HEK293 (cell line): ENCODE measurements at regions not wholly inside any gene's neighbourhood (a gene's known extent, or its start where the extent isn't known, plus 50 kb on each side); places are given as distances from the start of the nearest gene placed in this dataset.

Experiments used
- CTCF ChIA-PET: fragments of 350-600 bp; formaldehyde crosslinking; extraction: SDS; loops from one replicate; lab custom pipeline; 2021; ENCODE audit warnings: antibody characterized with exemption; lab: Yijun Ruan, JAX
- POLR2A ChIA-PET: fragments of 300-600 bp; formaldehyde crosslinking; extraction: SDS; loops from one replicate; lab custom pipeline; 2020; ENCODE audit warnings: antibody characterized with exemption, inconsistent platforms; lab: Yijun Ruan, JAX
- H3K27ac ChIP-seq: fragments of 200-500 bp; sonication (Bioruptor generic); 2 replicates; pipeline ENCODE4 v1.5.1; 2014; ENCODE audit warnings: low read depth, low read length, control low read depth, inconsistent platforms; ENCODE audit errors: extremely low read depth
- H3K36me3 ChIP-seq, 2 experiments: fragments of 200-500 bp in 1 of 2; sonication (Bioruptor generic) in 1 of 2; 1 replicate in 1 of 2; 2 replicates in 1 of 2; pipeline ENCODE4 v1.5.1; 2014 to 2017; ENCODE audit warnings: inconsistent platforms in 2 of 2, low read length in 2 of 2; ENCODE audit not compliant: control insufficient read depth in 2 of 2, insufficient read depth in 1 of 2
- H3K4me1 ChIP-seq: fragments of 200-500 bp; sonication (Bioruptor generic); 2 replicates; pipeline ENCODE4 v1.5.1; 2014; ENCODE audit warnings: mild to moderate bottlenecking, low read length, inconsistent platforms; ENCODE audit not compliant: control insufficient read depth, insufficient read depth
- H3K4me3 ChIP-seq: 2 replicates; pipeline ENCODE4 v1.5.1; 2011; ENCODE audit warnings: low read depth, mild to moderate bottlenecking, control low read depth, low read length, moderate library complexity
- H3K9me3 ChIP-seq: fragments of 200-500 bp; sonication (Bioruptor generic); 2 replicates; pipeline ENCODE4 v1.5.1; 2014; ENCODE audit warnings: low read depth, low read length, inconsistent platforms; ENCODE audit not compliant: control insufficient read depth, insufficient read depth
- HOXA7 ChIP-seq: sonication (generic); formaldehyde crosslinking; IDR thresholded peaks from 2 replicates; pipeline ENCODE4 v1.8.1; 2022; ENCODE audit warnings: missing genetic modification reagents, borderline replicate concordance
- KLF1 ChIP-seq: fragments of 450-650 bp; formaldehyde crosslinking; IDR thresholded peaks from 2 replicates; pipeline ENCODE4 v1.5.1; 2016; ENCODE audit warnings: missing biosample characterization, missing genetic modification characterization
- SCRT1 ChIP-seq: fragments of 450-650 bp; formaldehyde crosslinking; IDR thresholded peaks from 2 replicates; pipeline ENCODE4 v1.5.1; 2016; ENCODE audit warnings: missing biosample characterization, missing genetic modification characterization, borderline replicate concordance
- SCRT2 ChIP-seq: fragments of 450-650 bp; formaldehyde crosslinking; IDR thresholded peaks from 2 replicates; pipeline ENCODE4 v1.5.1; 2016; ENCODE audit warnings: missing biosample characterization, missing genetic modification characterization
- ZBTB21 ChIP-seq: fragments of 450-650 bp; formaldehyde crosslinking; IDR thresholded peaks from 2 replicates; pipeline ENCODE4 v1.5.1; 2017; ENCODE audit warnings: missing biosample characterization, missing genetic modification characterization
- ZFP3 ChIP-seq: fragments of 450-650 bp; formaldehyde crosslinking; IDR thresholded peaks from 2 replicates; pipeline ENCODE4 v1.5.1; 2016; ENCODE audit warnings: low read depth, missing biosample characterization, missing genetic modification characterization
- ZNF148 ChIP-seq: fragments of 450-650 bp; formaldehyde crosslinking; IDR thresholded peaks from 2 replicates; pipeline ENCODE4 v1.5.0; 2017; ENCODE audit warnings: missing biosample characterization, missing genetic modification characterization, borderline replicate concordance
- ZNF239 ChIP-seq: fragments of 450-650 bp; formaldehyde crosslinking; IDR thresholded peaks from 2 replicates; pipeline ENCODE4 v1.5.1; 2016; ENCODE audit warnings: missing biosample characterization, missing genetic modification characterization
- ZNF24 ChIP-seq: fragments of 450-650 bp; formaldehyde crosslinking; IDR thresholded peaks from 2 replicates; pipeline ENCODE4 v1.5.1; 2016; ENCODE audit warnings: missing biosample characterization, missing genetic modification characterization
- ZNF518A ChIP-seq: fragments of 450-650 bp; formaldehyde crosslinking; conservative IDR thresholded peaks from 2 replicates; pipeline ENCODE4 v1.5.1; 2016; ENCODE audit warnings: low read depth, missing biosample characterization, missing genetic modification characterization
- ZNF549 ChIP-seq: fragments of 450-650 bp; IDR thresholded peaks from 2 replicates; pipeline ENCODE4 v1.5.1; 2018; ENCODE audit warnings: missing biosample characterization, missing genetic modification characterization, mild to moderate bottlenecking, inconsistent platforms, moderate library complexity
- ZNF560 ChIP-seq: fragments of 450-650 bp; formaldehyde crosslinking; IDR thresholded peaks from 2 replicates; pipeline ENCODE4 v1.5.1; 2017; ENCODE audit warnings: missing biosample characterization, missing genetic modification characterization, borderline replicate concordance
- ZNF561 ChIP-seq: fragments of 450-650 bp; IDR thresholded peaks from 2 replicates; pipeline ENCODE4 v1.5.1; 2018; ENCODE audit warnings: missing biosample characterization, missing genetic modification characterization, borderline replicate concordance
- ZNF664 ChIP-seq: fragments of 450-650 bp; formaldehyde crosslinking; IDR thresholded peaks from 2 replicates; pipeline ENCODE4 v1.5.1; 2016; ENCODE audit warnings: missing biosample characterization, missing genetic modification characterization
- ZNF785 ChIP-seq: fragments of 450-650 bp; formaldehyde crosslinking; IDR thresholded peaks from 2 replicates; pipeline ENCODE4 v1.5.1; 2016; ENCODE audit warnings: missing biosample characterization, missing genetic modification characterization
- ZNF792 ChIP-seq: fragments of 450-650 bp; formaldehyde crosslinking; IDR thresholded peaks from 2 replicates; pipeline ENCODE4 v1.5.1; 2016; ENCODE audit warnings: missing biosample characterization, missing genetic modification characterization
- ZSCAN4 ChIP-seq: fragments of 450-650 bp; formaldehyde crosslinking; IDR thresholded peaks from 2 replicates; pipeline ENCODE4 v1.5.1; 2017; ENCODE audit warnings: missing biosample characterization, missing genetic modification characterization
- TF ChIP-seq, protein P1 (sequence below): fragments of 450-650 bp; formaldehyde crosslinking; IDR thresholded peaks from 2 replicates; pipeline ENCODE4 v1.5.1; 2016; ENCODE audit warnings: missing biosample characterization, missing genetic modification characterization
- TF ChIP-seq, protein P2 (sequence below): fragments of 450-650 bp; formaldehyde crosslinking; IDR thresholded peaks from 2 replicates; pipeline ENCODE4 v1.5.1; 2016; ENCODE audit warnings: missing biosample characterization, missing genetic modification characterization, low read depth
- TF ChIP-seq, protein P3 (sequence below): fragments of 450-650 bp; formaldehyde crosslinking; IDR thresholded peaks from 2 replicates; pipeline ENCODE4 v1.5.1; 2016; ENCODE audit warnings: missing biosample characterization, missing genetic modification characterization

DNA sequence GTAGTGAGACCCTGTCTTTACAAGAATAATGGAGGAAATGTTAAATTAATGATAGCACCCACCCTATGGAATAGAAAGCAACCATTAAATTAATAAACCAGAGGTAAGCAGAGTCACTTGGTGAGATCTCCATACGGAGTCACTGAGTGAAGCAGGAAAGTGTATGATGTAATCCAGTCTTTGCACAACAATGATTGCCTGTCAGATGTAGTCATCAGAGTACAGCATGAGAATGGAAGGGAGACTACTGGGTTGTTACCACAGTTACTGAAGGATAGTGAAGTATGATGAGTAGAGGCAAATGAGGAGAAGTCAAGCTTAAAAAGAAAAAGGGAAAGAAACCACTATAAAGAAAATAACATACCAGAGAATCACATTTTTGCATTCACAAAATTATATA lies 371.9 kb upstream of the SHH start:
- Histone ChIP-seq H3K36me3 (no peaks in the 10 kb centered on the region), H3K4me3 (no peak overlapping the region), H3K4me1 (no peaks in the 10 kb centered on the region), H3K9me3 (no peaks in the 10 kb centered on the region), H3K27ac (no peak overlapping the region)
- POLR2A ChIA-PET = no interaction called here
- TF ChIP-seq KLF1 (tag by site-specific recombination) (no peak), ZBTB21 (tag by site-specific recombination) (peak; percentile 69), ZNF561 (tag by site-specific recombination) (no peak), HOXA7 (CRISPR knock-in tag) (no peak)
- TF ChIP-seq, protein P1, sequence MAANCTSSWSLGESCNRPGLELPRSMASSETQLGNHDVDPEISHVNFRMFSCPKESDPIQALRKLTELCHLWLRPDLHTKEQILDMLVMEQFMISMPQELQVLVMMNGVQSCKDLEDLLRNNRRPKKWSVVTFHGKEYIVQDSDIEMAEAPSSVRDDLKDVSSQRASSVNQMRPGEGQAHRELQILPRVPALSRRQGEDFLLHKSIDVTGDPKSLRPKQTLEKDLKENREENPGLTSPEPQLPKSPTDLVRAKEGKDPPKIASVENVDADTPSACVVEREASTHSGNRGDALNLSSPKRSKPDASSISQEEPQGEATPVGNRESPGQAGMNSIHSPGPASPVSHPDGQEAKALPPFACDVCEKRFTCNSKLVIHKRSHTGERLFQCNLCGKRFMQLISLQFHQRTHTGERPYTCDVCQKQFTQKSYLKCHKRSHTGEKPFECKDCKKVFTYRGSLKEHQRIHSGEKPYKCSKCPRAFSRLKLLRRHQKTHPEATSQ (tag by site-specific recombination) = no peak
- TF ChIP-seq, protein P2, sequence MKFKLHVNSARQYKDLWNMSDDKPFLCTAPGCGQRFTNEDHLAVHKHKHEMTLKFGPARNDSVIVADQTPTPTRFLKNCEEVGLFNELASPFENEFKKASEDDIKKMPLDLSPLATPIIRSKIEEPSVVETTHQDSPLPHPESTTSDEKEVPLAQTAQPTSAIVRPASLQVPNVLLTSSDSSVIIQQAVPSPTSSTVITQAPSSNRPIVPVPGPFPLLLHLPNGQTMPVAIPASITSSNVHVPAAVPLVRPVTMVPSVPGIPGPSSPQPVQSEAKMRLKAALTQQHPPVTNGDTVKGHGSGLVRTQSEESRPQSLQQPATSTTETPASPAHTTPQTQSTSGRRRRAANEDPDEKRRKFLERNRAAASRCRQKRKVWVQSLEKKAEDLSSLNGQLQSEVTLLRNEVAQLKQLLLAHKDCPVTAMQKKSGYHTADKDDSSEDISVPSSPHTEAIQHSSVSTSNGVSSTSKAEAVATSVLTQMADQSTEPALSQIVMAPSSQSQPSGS (tag by site-specific recombination) = peak; percentile 74
- CTCF ChIA-PET = interaction anchor here (0.6 kb wide), 1 partner anchor 541 kb away, joined by 3 read pairs; no protein-coding TSS in a partner anchor

DNA sequence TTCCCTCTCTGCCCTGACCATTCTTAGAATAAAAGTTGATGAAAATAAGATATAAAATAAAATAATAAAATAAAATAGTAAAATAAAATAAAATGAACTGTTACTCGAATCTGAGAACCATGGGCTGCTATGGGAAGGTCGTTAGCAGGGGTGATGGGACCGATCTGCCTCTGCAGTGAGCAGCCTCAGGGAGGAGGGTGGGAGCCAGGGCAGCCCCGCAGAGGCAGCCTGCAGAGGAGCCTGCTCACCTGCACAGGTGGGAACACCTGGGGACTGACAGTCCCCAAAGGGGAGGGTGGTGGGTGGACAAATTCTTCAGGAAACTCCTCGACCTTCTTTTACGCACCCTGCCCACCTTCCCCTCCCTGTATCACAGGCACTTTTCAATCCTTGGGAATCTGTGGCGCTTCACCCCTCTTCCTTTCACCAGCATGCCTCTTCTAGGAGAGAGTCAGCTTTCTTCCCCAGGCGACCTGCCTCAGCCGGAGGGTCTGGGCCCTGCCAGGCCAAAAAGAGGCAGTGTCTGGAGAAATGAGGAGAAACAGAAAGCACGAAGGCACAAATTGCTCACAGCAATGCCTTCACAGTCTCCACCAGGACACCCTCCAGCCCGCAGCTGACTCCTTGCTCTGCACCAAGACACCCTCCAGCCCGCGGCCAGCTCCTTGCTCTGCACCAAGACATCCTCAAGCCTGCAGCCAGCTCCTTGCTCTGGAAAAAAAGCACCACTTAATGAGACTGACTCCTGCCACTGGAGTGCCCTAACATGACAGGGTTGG lies 368.4 kb upstream of the SHH start:
- ChIA-PET CTCF (no interaction called here), POLR2A (no interaction called here)
- no peak overlapping the region for H3K4me3 ChIP-seq
- H3K9me3 ChIP-seq = no peaks in the 10 kb centered on the region
- H3K27ac ChIP-seq = no peak overlapping the region
- H3K4me1 ChIP-seq = no peaks in the 10 kb centered on the region
- H3K36me3 ChIP-seq = no peaks in the 10 kb centered on the region
- TF ChIP-seq ZNF664 (tag by site-specific recombination) = no peak
- no peak for TF ChIP-seq ZNF560
- no peak for TF ChIP-seq ZNF785
- TF ChIP-seq HOXA7 (CRISPR knock-in tag) = no peak
- TF ChIP-seq ZNF148 (tag by site-specific recombination) = no peak
- no peak for TF ChIP-seq ZNF239
- TF ChIP-seq SCRT1 = no peak
- TF ChIP-seq ZNF24 (tag by site-specific recombination) = no peak
- no peak for TF ChIP-seq ZFP3 (tag by site-specific recombination)
- TF ChIP-seq, protein P3, sequence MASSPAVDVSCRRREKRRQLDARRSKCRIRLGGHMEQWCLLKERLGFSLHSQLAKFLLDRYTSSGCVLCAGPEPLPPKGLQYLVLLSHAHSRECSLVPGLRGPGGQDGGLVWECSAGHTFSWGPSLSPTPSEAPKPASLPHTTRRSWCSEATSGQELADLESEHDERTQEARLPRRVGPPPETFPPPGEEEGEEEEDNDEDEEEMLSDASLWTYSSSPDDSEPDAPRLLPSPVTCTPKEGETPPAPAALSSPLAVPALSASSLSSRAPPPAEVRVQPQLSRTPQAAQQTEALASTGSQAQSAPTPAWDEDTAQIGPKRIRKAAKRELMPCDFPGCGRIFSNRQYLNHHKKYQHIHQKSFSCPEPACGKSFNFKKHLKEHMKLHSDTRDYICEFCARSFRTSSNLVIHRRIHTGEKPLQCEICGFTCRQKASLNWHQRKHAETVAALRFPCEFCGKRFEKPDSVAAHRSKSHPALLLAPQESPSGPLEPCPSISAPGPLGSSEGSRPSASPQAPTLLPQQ = no peak
- no peak for TF ChIP-seq ZNF518A
- TF ChIP-seq ZSCAN4 (tag by site-specific recombination) = no peak
- TF ChIP-seq ZNF792 (tag by site-specific recombination) = no peak
- TF ChIP-seq SCRT2 (tag by site-specific recombination) = no peak
- no peak for TF ChIP-seq ZNF549 (tag by site-specific recombination)
